ENCODE measurements at regions not wholly inside any gene's neighbourhood (a gene's known extent, or its start where the extent isn't known, plus 50 kb on each side); places are given as distances from the start of the nearest gene placed in this dataset.

- Histone ChIP-seq H3K4me2 (ENCODE audit: low read length) (no peak overlapping the region), H3K27ac (ENCODE audit: low read depth, low read length, poor library complexity, severe bottlenecking) (no peak overlapping the region), H3K9me3 (ENCODE audit: low read length) (no peaks in the 10 kb centered on the region), H2AFZ (ENCODE audit: low read length) (no peak overlapping the region), H3K4me1 (ENCODE audit: insufficient read depth, low read length, poor library complexity, severe bottlenecking) (no peaks in the 10 kb centered on the region), H3K79me2 (ENCODE audit: insufficient read depth, low read depth, low read length) (no peaks in the 10 kb centered on the region), H3K36me3 (ENCODE audit: insufficient read depth, low read length) (no peaks in the 10 kb centered on the region), H3K9me2 (ENCODE audit: insufficient read depth, low read length) (no peaks in the 10 kb centered on the region), H3K4me3 (ENCODE audit: low read depth, low read length, poor library complexity, severe bottlenecking) (no peak overlapping the region), H4K20me1 (ENCODE audit: insufficient read depth, low read length) (no peaks in the 10 kb centered on the region)
- no TSS peak for BruUV-seq (replicated peaks)
- no peak for DNase-seq (ENCODE audit: low spot score)
- ChIA-PET POLR2A (no interaction called here), CTCF (ENCODE audit: unreplicated experiment) (no interaction called here)
- intact Hi-C loops (cut with micrococcal nuclease; ENCODE audit: unreplicated experiment) = no loop called here
- TF ChIP-seq EZH2phosphoT487 (IDR thresholded peaks at IDR 0.05; ENCODE audit: borderline replicate concordance, low read depth, low read length) = no peak
- no peak for TF ChIP-seq CTCF (conservative IDR thresholded peaks at IDR 0.05; ENCODE audit: low read length)
Observed at GRCh38 chr12:125312471-125312870, 247.2 kb downstream of the AACS start.

DNA sequence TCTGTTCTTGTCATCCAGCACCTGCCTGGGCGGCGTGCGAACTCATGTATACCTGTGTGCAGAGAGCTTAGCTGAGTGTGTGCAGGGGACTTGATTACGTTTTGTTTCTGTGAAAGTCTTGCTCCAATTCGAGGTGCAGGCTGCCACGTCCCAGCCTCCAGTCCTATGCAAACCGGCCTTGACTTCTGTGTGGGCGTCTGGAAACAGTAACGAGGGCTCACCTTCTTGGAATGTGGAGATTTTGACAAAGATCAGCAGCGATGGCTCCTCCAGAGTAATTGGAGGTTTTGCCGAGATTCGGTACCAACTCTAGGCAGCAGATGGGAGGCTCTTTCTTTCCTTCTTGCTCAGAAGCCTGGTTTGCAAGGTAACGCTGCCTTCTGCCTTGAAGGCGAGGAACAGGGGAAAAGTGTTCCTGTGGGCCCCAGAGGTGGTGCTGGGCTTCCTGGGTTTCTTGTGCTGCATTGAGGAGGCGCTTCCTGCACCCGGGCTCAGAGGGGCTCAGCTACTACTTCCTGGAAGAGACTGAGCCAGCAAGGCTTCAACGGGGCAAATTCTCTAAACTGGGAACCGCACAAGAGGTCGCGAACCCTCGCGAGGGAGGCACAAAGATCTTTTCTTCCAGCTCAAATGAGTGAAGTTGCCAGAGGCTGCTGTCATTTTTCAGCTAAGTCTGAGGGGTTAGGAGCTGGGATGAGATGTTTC is 249.0 kb downstream of the AACS start:
- BruUV-seq (replicated peaks) = no TSS peak
- CTCF ChIA-PET (ENCODE audit: unreplicated experiment) = no interaction called here

More for the DNA sequence above, 249.0 kb downstream of the AACS start:
- Histone ChIP-seq H3K36me3 (ENCODE audit: insufficient read depth, low read length) (no peaks in the 10 kb centered on the region), H3K4me2 (ENCODE audit: low read length) (no peak overlapping the region), H3K4me1 (ENCODE audit: insufficient read depth, low read length, poor library complexity, severe bottlenecking) (no peaks in the 10 kb centered on the region), H2AFZ (ENCODE audit: low read length) (no peak overlapping the region), H3K79me2 (ENCODE audit: insufficient read depth, low read depth, low read length) (no peaks in the 10 kb centered on the region), H4K20me1 (ENCODE audit: insufficient read depth, low read length) (no peaks in the 10 kb centered on the region), H3K9me3 (ENCODE audit: low read length) (no peaks in the 10 kb centered on the region), H3K27ac (ENCODE audit: low read depth, low read length, poor library complexity, severe bottlenecking) (no peak overlapping the region), H3K4me3 (ENCODE audit: low read depth, low read length, poor library complexity, severe bottlenecking) (no peak overlapping the region), H3K9me2 (ENCODE audit: insufficient read depth, low read length) (no peaks in the 10 kb centered on the region)
- DNase-seq (ENCODE audit: low spot score) = no peak
- TF ChIP-seq CTCF (conservative IDR thresholded peaks at IDR 0.05; ENCODE audit: low read length) (no peak), EZH2phosphoT487 (IDR thresholded peaks at IDR 0.05; ENCODE audit: borderline replicate concordance, low read depth, low read length) (no peak)
- intact Hi-C loops (cut with micrococcal nuclease; ENCODE audit: unreplicated experiment) = no loop called here
- POLR2A ChIA-PET = no interaction called here
